WI38 (cell line): ENCODE measurements at regions not wholly inside any gene's neighbourhood (a gene's known extent, or its start where the extent isn't known, plus 50 kb on each side); places are given as distances from the start of the nearest gene placed in this dataset.
A peak's percentile ranks its signal among the peaks of the same experiment; 100 is the strongest.

Experiments
- H3K4me3 ChIP-seq: 2 replicates; pipeline ENCODE4 v1.5.1; 2011; ENCODE audit warnings: low read depth, mild to moderate bottlenecking, control low read depth, low read length
- TF ChIP-seq, protein P1 (sequence below): IDR thresholded peaks from 2 replicates; pipeline ENCODE4 v1.5.1; 2012; ENCODE audit warnings: low read depth, mild to moderate bottlenecking, control low read depth, low read length

GRCh38 chr6:22030730-22031619 lies 265.9 kb downstream of the PRL start:
- TF ChIP-seq, protein P1, sequence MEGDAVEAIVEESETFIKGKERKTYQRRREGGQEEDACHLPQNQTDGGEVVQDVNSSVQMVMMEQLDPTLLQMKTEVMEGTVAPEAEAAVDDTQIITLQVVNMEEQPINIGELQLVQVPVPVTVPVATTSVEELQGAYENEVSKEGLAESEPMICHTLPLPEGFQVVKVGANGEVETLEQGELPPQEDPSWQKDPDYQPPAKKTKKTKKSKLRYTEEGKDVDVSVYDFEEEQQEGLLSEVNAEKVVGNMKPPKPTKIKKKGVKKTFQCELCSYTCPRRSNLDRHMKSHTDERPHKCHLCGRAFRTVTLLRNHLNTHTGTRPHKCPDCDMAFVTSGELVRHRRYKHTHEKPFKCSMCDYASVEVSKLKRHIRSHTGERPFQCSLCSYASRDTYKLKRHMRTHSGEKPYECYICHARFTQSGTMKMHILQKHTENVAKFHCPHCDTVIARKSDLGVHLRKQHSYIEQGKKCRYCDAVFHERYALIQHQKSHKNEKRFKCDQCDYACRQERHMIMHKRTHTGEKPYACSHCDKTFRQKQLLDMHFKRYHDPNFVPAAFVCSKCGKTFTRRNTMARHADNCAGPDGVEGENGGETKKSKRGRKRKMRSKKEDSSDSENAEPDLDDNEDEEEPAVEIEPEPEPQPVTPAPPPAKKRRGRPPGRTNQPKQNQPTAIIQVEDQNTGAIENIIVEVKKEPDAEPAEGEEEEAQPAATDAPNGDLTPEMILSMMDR = no peak
- H3K4me3 ChIP-seq = no peak overlapping the region

- no peak overlapping the region for H3K4me3 ChIP-seq
- TF ChIP-seq, protein P1 = no peak
These were observed 261.1 kb downstream of the PRL start for GRCh38 chr6:22035690-22036089.

GRCh38 chr6:22036275-22036674 lies 260.6 kb downstream of the PRL start:
- H3K4me3 ChIP-seq = no peak overlapping the region
- TF ChIP-seq, protein P1 = no peak

- TF ChIP-seq, protein P1 = no peak
- H3K4me3 ChIP-seq = no peak overlapping the region
These were observed 260.1 kb downstream of the PRL start for GRCh38 chr6:22036699-22037098.

DNA sequence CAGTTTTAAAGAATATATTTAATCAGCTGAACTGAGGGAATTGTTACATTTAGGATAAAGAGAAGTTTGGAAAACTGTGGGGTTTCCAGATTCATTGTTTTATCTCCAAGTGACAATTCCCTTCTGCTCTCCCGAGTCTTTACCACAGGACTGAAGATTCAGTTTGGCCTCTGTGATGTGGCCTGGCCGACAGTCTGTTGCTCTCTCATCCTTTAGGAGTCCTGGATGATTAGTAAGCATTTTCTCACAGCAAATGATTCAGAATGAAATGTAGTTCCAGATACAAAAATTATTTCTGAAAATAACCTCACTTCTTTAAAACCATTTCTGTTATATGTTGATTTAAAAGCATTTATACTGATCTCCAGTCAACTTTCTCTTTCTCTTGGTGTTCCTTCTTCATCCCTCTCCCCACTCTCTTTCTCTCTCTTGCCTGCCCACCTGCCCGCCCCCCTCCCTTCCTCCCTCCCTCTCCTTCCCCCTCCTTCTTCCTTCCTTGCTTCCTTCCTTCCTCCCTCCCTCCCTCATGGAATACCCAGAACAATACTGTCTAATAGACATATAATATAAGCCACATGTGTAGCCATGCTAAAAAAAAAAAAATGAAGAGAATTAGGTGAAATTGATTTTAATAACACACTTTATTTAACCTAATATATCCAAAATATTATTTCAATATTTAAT lies 254.9 kb downstream of the PRL start:
- TF ChIP-seq, protein P1 = no peak
- no peak overlapping the region for H3K4me3 ChIP-seq

- H3K4me3 ChIP-seq = no peak overlapping the region
- TF ChIP-seq, protein P1 = no peak
These were observed 254.1 kb downstream of the PRL start for GRCh38 chr6:22042706-22043105.

DNA sequence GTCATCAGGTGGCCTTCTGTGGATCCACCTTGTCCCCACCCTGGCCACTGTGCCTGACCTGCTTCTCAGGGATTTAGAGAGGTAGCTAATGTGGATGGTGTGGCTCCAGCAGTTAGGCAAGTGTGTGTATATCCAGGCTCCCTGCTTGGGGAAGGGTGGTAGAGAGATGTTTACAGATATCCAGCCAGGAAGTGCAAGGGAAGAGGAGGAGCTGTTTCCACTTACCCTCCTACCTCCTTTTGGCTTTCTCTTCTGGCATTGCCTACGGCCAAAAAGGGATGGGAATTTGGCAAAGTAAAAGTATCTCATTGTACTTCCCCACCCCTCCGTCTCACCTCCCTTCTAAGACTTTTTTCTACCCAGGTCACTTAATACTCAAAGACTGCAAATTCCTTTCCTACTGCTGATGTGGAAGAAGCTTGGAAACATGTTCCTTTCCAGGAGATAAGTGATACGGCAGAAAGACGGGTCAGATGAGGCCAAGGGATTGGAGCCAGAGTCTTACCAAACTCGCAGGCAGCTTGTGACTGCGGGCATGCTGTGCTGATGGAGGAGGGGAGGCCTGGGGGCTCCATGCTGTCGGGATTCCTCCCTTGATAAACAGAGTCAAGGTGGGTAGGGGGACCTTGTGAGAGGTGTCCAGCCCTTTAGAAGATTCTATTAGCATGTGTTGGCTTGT lies 253.4 kb downstream of the PRL start:
- TF ChIP-seq, protein P1 = no peak

More for the DNA sequence above, 253.4 kb downstream of the PRL start:
- peak overlapping the region; percentile 7; the same call in 1 of the 2 replicates for H3K4me3 ChIP-seq
